OCI-LY3 (cell line): ENCODE measurements at regions not wholly inside any gene's neighbourhood (a gene's known extent, or its start where the extent isn't known, plus 50 kb on each side); places are given as distances from the start of the nearest gene placed in this dataset.
"Not testable (repeated sequence)": the region's sequence is repeated elsewhere in the genome, so short reads cannot be mapped to it uniquely, and the experiment has no call there.

Experiments
- H2AFZ ChIP-seq: fragments of 200-600, 300-600 bp; shearing (Covaris generic); 2 replicates; pipeline ENCODE4 v1.6.0; 2014; ENCODE audit warnings: antibody characterized with exemption, low read depth, low read length
- H3K27ac ChIP-seq: fragments of 200-600, 300-600 bp; sonication (generic); 2 replicates; pipeline ENCODE4 v1.5.1; 2014; ENCODE audit warnings: mild to moderate bottlenecking, low read length, moderate library complexity, mixed read lengths
- H3K27me3 ChIP-seq: fragments of 200-600, 300-600 bp; sonication (generic); 2 replicates; pipeline ENCODE4 v1.6.1; 2014; ENCODE audit warnings: low read depth, low read length, mixed read lengths
- H3K36me3 ChIP-seq: fragments of 200-600, 300-600 bp; sonication (generic); replicated peaks from 2 replicates; pipeline ENCODE3; 2014; ENCODE audit warnings: low read depth, low read length, mixed read lengths
- H3K4me1 ChIP-seq: fragments of 300-600, 200-600 bp; sonication (generic); 2 replicates; pipeline ENCODE4 v1.6.1; 2014; ENCODE audit warnings: low read length, mixed read lengths
- H3K4me2 ChIP-seq: fragments of 200-600, 300-600 bp; sonication (generic); 2 replicates; pipeline ENCODE4 v1.6.1; 2014; ENCODE audit warnings: low read length, mixed read lengths
- H3K4me3 ChIP-seq: fragments of 300-600, 200-600 bp; sonication (generic); 2 replicates; pipeline ENCODE4 v1.5.1; 2014; ENCODE audit warnings: antibody characterized with exemption, mild to moderate bottlenecking, low read length, moderate library complexity
- H3K79me2 ChIP-seq: fragments of 300-600, 200-600 bp; shearing (Covaris generic); 2 replicates; pipeline ENCODE4 v1.6.1; 2014; ENCODE audit warnings: mild to moderate bottlenecking, low read length, mixed read lengths
- H3K9ac ChIP-seq: fragments of 300-600, 200-600 bp; shearing (Covaris generic); 2 replicates; pipeline ENCODE4 v1.6.0; 2014; ENCODE audit warnings: mild to moderate bottlenecking, low read length, moderate library complexity
- H3K9me3 ChIP-seq: fragments of 200-600, 300-600 bp; shearing (Covaris generic); 2 replicates; pipeline ENCODE4 v1.6.1; 2014; ENCODE audit warnings: low read length, mixed read lengths; ENCODE audit not compliant: insufficient read depth
- H4K20me1 ChIP-seq: fragments of 200-600, 300-600 bp; sonication (generic); 2 replicates; pipeline ENCODE4 v1.6.1; 2016; ENCODE audit warnings: low read length, mixed read lengths; ENCODE audit not compliant: insufficient read depth
- EZH2phosphoT487 ChIP-seq: fragments of 200-600 bp; shearing (Covaris generic); IDR thresholded peaks from 2 replicates; pipeline ENCODE4 v1.6.1; 2018; ENCODE audit warnings: antibody characterized with exemption, mixed run types, low read depth
- TF ChIP-seq, protein P1 (sequence below): fragments of 200-600, 300-600 bp; sonication (generic); IDR thresholded peaks from 2 replicates; pipeline ENCODE4 v1.5.1; 2014; ENCODE audit warnings: antibody characterized with exemption, low read length, low read depth

GRCh38 chr7:116405810-116406209, 93.7 kb upstream of the CAV2 start:
- H3K4me2 ChIP-seq = no peak overlapping the region
- H3K4me1 ChIP-seq = no peaks in the 10 kb centered on the region
- no peaks in the 10 kb centered on the region for H3K36me3 ChIP-seq
- no peak overlapping the region for H3K4me3 ChIP-seq
- no peaks in the 10 kb centered on the region for H3K27me3 ChIP-seq
- H2AFZ ChIP-seq = no peak overlapping the region
- no peak overlapping the region for H3K9ac ChIP-seq
- H3K79me2 ChIP-seq = no peaks in the 10 kb centered on the region
- TF ChIP-seq, protein P1, sequence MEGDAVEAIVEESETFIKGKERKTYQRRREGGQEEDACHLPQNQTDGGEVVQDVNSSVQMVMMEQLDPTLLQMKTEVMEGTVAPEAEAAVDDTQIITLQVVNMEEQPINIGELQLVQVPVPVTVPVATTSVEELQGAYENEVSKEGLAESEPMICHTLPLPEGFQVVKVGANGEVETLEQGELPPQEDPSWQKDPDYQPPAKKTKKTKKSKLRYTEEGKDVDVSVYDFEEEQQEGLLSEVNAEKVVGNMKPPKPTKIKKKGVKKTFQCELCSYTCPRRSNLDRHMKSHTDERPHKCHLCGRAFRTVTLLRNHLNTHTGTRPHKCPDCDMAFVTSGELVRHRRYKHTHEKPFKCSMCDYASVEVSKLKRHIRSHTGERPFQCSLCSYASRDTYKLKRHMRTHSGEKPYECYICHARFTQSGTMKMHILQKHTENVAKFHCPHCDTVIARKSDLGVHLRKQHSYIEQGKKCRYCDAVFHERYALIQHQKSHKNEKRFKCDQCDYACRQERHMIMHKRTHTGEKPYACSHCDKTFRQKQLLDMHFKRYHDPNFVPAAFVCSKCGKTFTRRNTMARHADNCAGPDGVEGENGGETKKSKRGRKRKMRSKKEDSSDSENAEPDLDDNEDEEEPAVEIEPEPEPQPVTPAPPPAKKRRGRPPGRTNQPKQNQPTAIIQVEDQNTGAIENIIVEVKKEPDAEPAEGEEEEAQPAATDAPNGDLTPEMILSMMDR = no peak
- no peak for TF ChIP-seq EZH2phosphoT487
- no peaks in the 10 kb centered on the region for H4K20me1 ChIP-seq
- H3K27ac ChIP-seq = no peak overlapping the region
- no peaks in the 10 kb centered on the region for H3K9me3 ChIP-seq

GRCh38 chr7:116407165-116407564, 92.4 kb upstream of the CAV2 start:
- no peaks in the 10 kb centered on the region for H3K4me1 ChIP-seq
- no peaks in the 10 kb centered on the region for H4K20me1 ChIP-seq
- H3K4me2 ChIP-seq = no peak overlapping the region
- H3K9me3 ChIP-seq = no peaks in the 10 kb centered on the region
- H3K4me3 ChIP-seq = no peak overlapping the region
- no peaks in the 10 kb centered on the region for H3K27me3 ChIP-seq
- H3K27ac ChIP-seq = no peak overlapping the region
- H3K9ac ChIP-seq = no peak overlapping the region
- no peaks in the 10 kb centered on the region for H3K36me3 ChIP-seq
- TF ChIP-seq, protein P1 = no peak
- TF ChIP-seq EZH2phosphoT487 = no peak
- no peaks in the 10 kb centered on the region for H3K79me2 ChIP-seq
- H2AFZ ChIP-seq = no peak overlapping the region

DNA sequence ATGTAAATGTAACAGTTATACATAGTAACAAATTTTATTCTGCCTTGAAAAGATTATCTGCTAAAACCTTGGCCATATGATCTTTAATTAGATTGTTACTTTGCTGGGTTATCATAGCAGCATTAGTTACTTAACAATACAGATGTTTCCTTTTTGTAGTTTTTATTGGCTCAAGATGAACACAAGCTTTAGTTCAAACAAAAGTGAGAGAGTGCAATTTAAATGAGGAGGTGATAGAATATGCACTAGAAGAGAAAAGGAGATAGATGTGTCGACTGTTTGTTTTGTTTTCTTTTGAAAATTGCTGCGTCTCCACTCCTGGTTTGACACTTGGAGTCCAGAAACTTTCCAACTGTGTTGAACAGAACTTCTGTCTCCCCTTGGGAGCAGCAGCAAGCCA, 91.4 kb upstream of the CAV2 start:
- Histone ChIP-seq H3K9ac (no peak overlapping the region), H3K4me2 (no peak overlapping the region), H4K20me1 (no peaks in the 10 kb centered on the region), H3K36me3 (no peaks in the 10 kb centered on the region), H3K27ac (no peak overlapping the region), H3K79me2 (no peaks in the 10 kb centered on the region), H2AFZ (no peak overlapping the region), H3K4me1 (no peaks in the 10 kb centered on the region), H3K9me3 (no peaks in the 10 kb centered on the region), H3K4me3 (no peak overlapping the region), H3K27me3 (no peaks in the 10 kb centered on the region)
- TF ChIP-seq EZH2phosphoT487 = no peak
- TF ChIP-seq, protein P1 = no peak

GRCh38 chr7:116408831-116409453, 90.6 kb upstream of the CAV2 start:
- not testable (repeated sequence) for H4K20me1 ChIP-seq, H3K36me3 ChIP-seq, H3K4me2 ChIP-seq, H3K9me3 ChIP-seq, H3K27me3 ChIP-seq, H3K9ac ChIP-seq, H3K27ac ChIP-seq, H3K4me3 ChIP-seq, H2AFZ ChIP-seq, H3K4me1 ChIP-seq, H3K79me2 ChIP-seq

DNA sequence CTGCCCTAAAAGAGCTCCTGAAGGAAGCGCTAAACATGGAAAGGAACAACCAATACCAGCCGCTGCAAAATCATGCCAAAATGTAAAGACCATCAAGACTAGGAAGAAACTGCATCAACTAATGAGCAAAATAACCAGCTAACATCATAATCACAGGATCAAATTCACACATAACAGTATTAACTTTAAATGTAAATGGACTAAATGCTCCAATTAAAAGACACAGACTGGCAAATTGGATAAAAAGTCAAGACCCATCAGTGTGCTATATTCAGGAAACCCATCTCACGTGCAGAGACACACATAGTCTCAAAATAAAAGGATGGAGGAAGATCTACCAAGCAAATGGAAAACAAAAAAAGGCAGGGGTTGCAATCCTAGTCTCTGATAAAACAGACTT, 88.8 kb upstream of the CAV2 start:
- not testable (repeated sequence) for H3K4me2 ChIP-seq, H4K20me1 ChIP-seq, H3K4me1 ChIP-seq

More for the DNA sequence above, 88.8 kb upstream of the CAV2 start:
- not testable (repeated sequence) for H3K9me3 ChIP-seq, H3K27me3 ChIP-seq, H3K79me2 ChIP-seq, H3K36me3 ChIP-seq, H2AFZ ChIP-seq, H3K27ac ChIP-seq, H3K9ac ChIP-seq, H3K4me3 ChIP-seq
